Right ventricle myocardium inferior (tissue), 1 donor: ENCODE measurements at regions not wholly inside any gene's neighbourhood (a gene's known extent, or its start where the extent isn't known, plus 50 kb on each side); places are given as distances from the start of the nearest gene placed in this dataset.
A peak's percentile ranks its signal among the peaks of the same experiment; 100 is the strongest.

Experiments
- ATAC-seq: fragments of 200-7000 bp; cut with Tn5 transposase; one replicate; pipeline ENCODE4 v1.9.1; 2020; ENCODE audit warnings: mild to moderate bottlenecking, moderate library complexity
- DNase-seq: peaks from one replicate; pipeline ENCODE4 v3.0.0; 2021; ENCODE audit errors: missing footprints
- intact Hi-C: fragments of 100-400 bp; cut with DNase I; formaldehyde crosslinking; loops from one replicate; pipeline ENCODE4 v1.11.0; 2022
- donor health status: DM: no; HTN: yes; CAD: no; lungs with severe emphysema.

GRCh38 chr4:27828843-27829242 lies 968.2 kb downstream of the STIM2 start:
- ATAC-seq: no peak
- intact Hi-C loops: no loop called here
- no peak for DNase-seq

GRCh38 chr4:27830251-27830650 lies 969.6 kb downstream of the STIM2 start:
- ATAC-seq (no peak), DNase-seq (no peak)
- intact Hi-C loops: no loop called here

- DNase-seq (no peak), ATAC-seq (no peak)
- intact Hi-C loops: no loop called here
Measured at GRCh38 chr4:27835851-27836250, 975.2 kb downstream of the STIM2 start.

GRCh38 chr4:27836523-27836922 lies 975.9 kb downstream of the STIM2 start:
- ATAC-seq (no peak), DNase-seq (no peak)
- intact Hi-C loops: no loop called here

GRCh38 chr4:27843776-27844175 lies 983.1 kb downstream of the STIM2 start:
- intact Hi-C loops: no loop called here
- no peak for ATAC-seq
- no peak for DNase-seq

GRCh38 chr4:27844376-27844775 lies 983.7 kb downstream of the STIM2 start:
- ATAC-seq (no peak), DNase-seq (no peak)
- intact Hi-C loops: no loop called here

- intact Hi-C loops: no loop called here
- ATAC-seq (no peak), DNase-seq (no peak)
Measured at GRCh38 chr4:27846951-27847350, 986.3 kb downstream of the STIM2 start.

GRCh38 chr4:27861381-27861787 lies 1000.7 kb downstream of the STIM2 start:
- intact Hi-C loops: no loop called here
- ATAC-seq (peak; percentile 28), DNase-seq (no peak)

- no peak for ATAC-seq
- intact Hi-C loops: no loop called here
- no peak for DNase-seq
Measured at GRCh38 chr4:27861802-27862201, 1001.2 kb downstream of the STIM2 start.

GRCh38 chr4:27873596-27873995 lies 1013.0 kb downstream of the STIM2 start:
- DNase-seq (no peak), ATAC-seq (no peak)
- intact Hi-C loops: no loop called here

- DNase-seq (no peak), ATAC-seq (no peak)
- intact Hi-C loops: no loop called here
Measured at GRCh38 chr4:27881705-27882104, 1021.1 kb downstream of the STIM2 start.

GRCh38 chr4:27886120-27886519 lies 1025.5 kb downstream of the STIM2 start:
- intact Hi-C loops: no loop called here
- DNase-seq: no peak
- ATAC-seq: no peak

- no peak for ATAC-seq
- intact Hi-C loops: no loop called here
- no peak for DNase-seq
Measured at GRCh38 chr4:27887646-27888045, 1027.0 kb downstream of the STIM2 start.

GRCh38 chr4:27888505-27888904 lies 1027.9 kb downstream of the STIM2 start:
- intact Hi-C loops: no loop called here
- DNase-seq (no peak), ATAC-seq (no peak)

GRCh38 chr4:27894951-27895350 lies 1034.3 kb downstream of the STIM2 start:
- DNase-seq: no peak
- ATAC-seq: no peak
- intact Hi-C loops: no loop called here

- ATAC-seq (no peak), DNase-seq (no peak)
- intact Hi-C loops: no loop called here
Measured at GRCh38 chr4:27908356-27908755, 1047.7 kb downstream of the STIM2 start.

- no peak for DNase-seq
- intact Hi-C loops: no loop called here
- ATAC-seq: no peak
Measured at GRCh38 chr4:27910227-27910626, 1049.6 kb downstream of the STIM2 start.

GRCh38 chr4:27911047-27911446 lies 1050.4 kb downstream of the STIM2 start:
- DNase-seq (no peak), ATAC-seq (peak; percentile 34)
- intact Hi-C loops: no loop called here

- intact Hi-C loops: no loop called here
- DNase-seq (no peak), ATAC-seq (no peak)
Measured at GRCh38 chr4:27913738-27914137, 1053.1 kb downstream of the STIM2 start.

- ATAC-seq: no peak
- no peak for DNase-seq
- intact Hi-C loops: no loop called here
Measured at GRCh38 chr4:27915822-27916221, 1055.2 kb downstream of the STIM2 start.

- peak; percentile 44 for ATAC-seq
- intact Hi-C loops: no loop called here
Measured at GRCh38 chr4:27916452-27917184, 1056.0 kb downstream of the STIM2 start.

More at GRCh38 chr4:27916452-27917184, 1056.0 kb downstream of the STIM2 start:
- no peak for DNase-seq
